ENCODE measurements at regions not wholly inside any gene's neighbourhood (a gene's known extent, or its start where the extent isn't known, plus 50 kb on each side); places are given as distances from the start of the nearest gene placed in this dataset.

GRCh38 chr1:143665606-143666005, 306.2 kb downstream of the FAM72C start:
- TF ChIP-seq BRCA1 (IDR thresholded peaks at IDR 0.05; ENCODE audit: low read depth, low read length) (no peak), ATF2 (IDR thresholded peaks at IDR 0.05; ENCODE audit: low read length) (no peak), CTCF (IDR thresholded peaks at IDR 0.05; ENCODE audit: control extremely low read depth in 1 of 3, insufficient read depth in 1 of 3, low read depth in 1 of 3, low read length in 3 of 3) (no peak), POLR2A (IDR thresholded peaks at IDR 0.05; ENCODE audit: control extremely low read depth in 1 of 2, low read depth in 2 of 2, low read length in 2 of 2) (no peak), NRF1 (IDR thresholded peaks at IDR 0.05; ENCODE audit: low read depth, low read length) (no peak), USF2 (IDR thresholded peaks at IDR 0.05; ENCODE audit: low read length) (no peak), SIRT6 (IDR thresholded peaks at IDR 0.05; ENCODE audit: low read length) (no peak)
